ENCODE measurements at regions not wholly inside any gene's neighbourhood (a gene's known extent, or its start where the extent isn't known, plus 50 kb on each side); places are given as distances from the start of the nearest gene placed in this dataset.
"Not testable (repeated sequence)": the region's sequence is repeated elsewhere in the genome, so short reads cannot be mapped to it uniquely, and the experiment has no call there.

DNA sequence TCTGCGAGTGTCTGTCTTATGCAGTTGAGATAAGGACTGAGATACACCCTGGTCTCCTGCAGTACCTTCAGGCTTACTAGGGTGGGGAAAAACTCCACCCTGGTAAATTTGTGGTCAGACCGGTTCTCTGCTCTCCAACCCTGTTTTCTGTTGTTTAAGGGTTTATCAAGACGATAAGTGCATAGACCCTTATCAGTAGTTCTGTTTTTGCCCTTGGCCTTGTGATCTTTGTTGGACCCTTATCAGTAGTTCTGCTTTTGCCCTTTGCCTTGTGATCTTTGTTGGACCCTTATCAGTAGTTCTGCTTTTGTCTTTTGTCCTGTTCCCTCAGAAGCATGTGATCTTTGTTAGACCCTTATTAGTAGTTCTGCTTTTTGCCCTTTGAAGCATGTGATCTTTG, 83.3 kb upstream of the MARK1 start:
- not testable (repeated sequence) for H3K4me3 ChIP-seq (ENCODE audit: low read length); H3K9ac ChIP-seq (ENCODE audit: low read depth, low read length); H3K9me3 ChIP-seq (ENCODE audit: insufficient read depth, low read depth, low read length); H3K36me3 ChIP-seq (ENCODE audit: insufficient read depth, low read depth, low read length); H3K27me3 ChIP-seq (ENCODE audit: insufficient read depth, low read length); H3K4me1 ChIP-seq (ENCODE audit: insufficient read depth, low read length); H3K27ac ChIP-seq (ENCODE audit: low read length)

DNA sequence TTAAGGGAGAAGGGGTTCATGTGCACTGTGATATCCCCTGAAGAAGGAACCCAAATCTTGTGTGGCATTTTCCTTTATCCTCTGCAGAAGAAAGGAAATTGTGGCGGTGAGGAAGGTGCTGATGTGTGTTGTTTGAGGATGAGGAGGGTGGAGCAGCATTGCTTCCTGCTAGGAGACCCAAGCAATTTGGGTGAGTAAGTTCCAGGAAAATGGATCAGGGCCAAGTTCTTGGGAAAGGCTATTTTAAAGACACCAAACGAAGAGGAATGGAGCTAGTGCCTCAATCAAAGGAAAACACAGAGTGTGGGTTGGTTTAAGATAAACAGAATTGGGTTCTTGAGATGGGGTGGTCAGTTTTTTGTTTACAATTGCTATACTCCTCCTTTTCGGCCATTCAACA, 86.7 kb upstream of the MARK1 start:
- no peaks in the 10 kb centered on the region for H3K36me3 ChIP-seq (ENCODE audit: insufficient read depth, low read depth, low read length)

DNA sequence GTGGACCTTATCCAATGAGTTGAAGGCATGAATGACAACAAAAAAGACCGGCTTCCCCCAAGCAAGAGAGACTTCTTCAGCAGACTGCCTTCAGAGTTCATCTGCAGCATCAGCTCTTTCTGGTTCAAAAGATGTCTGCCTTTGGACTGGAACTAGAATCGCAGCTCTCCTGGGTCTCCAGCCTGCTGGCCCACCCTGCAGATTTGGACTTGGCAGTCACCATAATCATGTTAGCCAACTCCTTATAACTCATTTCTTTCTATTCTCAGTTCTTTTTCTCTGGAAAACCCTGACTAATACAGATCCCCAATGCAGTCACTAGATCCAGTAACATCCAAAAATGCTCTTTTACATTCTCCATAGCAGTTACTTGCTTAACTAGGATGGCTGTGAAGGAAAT, 89.2 kb upstream of the MARK1 start:
- no peaks in the 10 kb centered on the region for H3K27me3 ChIP-seq (ENCODE audit: insufficient read depth, low read length)
- H3K4me3 ChIP-seq (ENCODE audit: low read length), result no peak overlapping the region
- H3K9ac ChIP-seq (ENCODE audit: low read depth, low read length), result no peak overlapping the region
- H3K4me1 ChIP-seq (ENCODE audit: insufficient read depth, low read length), result no peaks in the 10 kb centered on the region
- no peak overlapping the region for H3K27ac ChIP-seq (ENCODE audit: low read length)
- H3K36me3 ChIP-seq (ENCODE audit: insufficient read depth, low read depth, low read length), result no peaks in the 10 kb centered on the region
- H3K9me3 ChIP-seq (ENCODE audit: insufficient read depth, low read depth, low read length), result no peaks in the 10 kb centered on the region

More for the DNA sequence above, 86.7 kb upstream of the MARK1 start:
- no peaks in the 10 kb centered on the region for H3K27me3 ChIP-seq (ENCODE audit: insufficient read depth, low read length)
- H3K9ac ChIP-seq (ENCODE audit: low read depth, low read length), result no peak overlapping the region
- H3K27ac ChIP-seq (ENCODE audit: low read length), result no peak overlapping the region
- no peaks in the 10 kb centered on the region for H3K4me1 ChIP-seq (ENCODE audit: insufficient read depth, low read length)
- no peaks in the 10 kb centered on the region for H3K9me3 ChIP-seq (ENCODE audit: insufficient read depth, low read depth, low read length)
- H3K4me3 ChIP-seq (ENCODE audit: low read length), result no peak overlapping the region

DNA sequence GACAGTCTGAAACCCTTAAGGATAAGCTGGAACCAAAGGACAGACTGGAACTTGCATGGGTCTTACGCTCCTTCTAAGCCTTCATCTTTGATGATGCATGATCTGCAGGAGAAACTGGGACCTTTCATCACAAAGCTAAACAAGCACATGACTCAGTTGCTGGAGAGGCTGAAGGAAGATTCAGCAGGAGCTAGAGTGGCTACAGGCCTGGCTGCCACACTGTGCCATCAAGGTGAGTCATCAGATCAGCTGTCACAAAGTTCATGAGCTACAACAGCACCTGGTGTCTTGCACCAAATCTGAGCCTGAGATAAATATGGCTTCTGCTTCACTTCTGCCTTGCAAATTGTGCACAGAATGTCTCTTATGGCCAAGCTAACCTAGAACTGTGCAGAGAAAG, 95.5 kb upstream of the MARK1 start:
- H3K36me3 ChIP-seq (ENCODE audit: insufficient read depth, low read depth, low read length), result no peaks in the 10 kb centered on the region
- H3K27me3 ChIP-seq (ENCODE audit: insufficient read depth, low read length), result no peaks in the 10 kb centered on the region
- no peaks in the 10 kb centered on the region for H3K9me3 ChIP-seq (ENCODE audit: insufficient read depth, low read depth, low read length)
- no peak overlapping the region for H3K9ac ChIP-seq (ENCODE audit: low read depth, low read length)
- H3K4me1 ChIP-seq (ENCODE audit: insufficient read depth, low read length), result 0 out of 2 replicates have a peak, but pooled peaks cover 3% of the 10 kb centered on the region
- H3K4me3 ChIP-seq (ENCODE audit: low read length), result no peak overlapping the region
- no peak overlapping the region for H3K27ac ChIP-seq (ENCODE audit: low read length)

DNA sequence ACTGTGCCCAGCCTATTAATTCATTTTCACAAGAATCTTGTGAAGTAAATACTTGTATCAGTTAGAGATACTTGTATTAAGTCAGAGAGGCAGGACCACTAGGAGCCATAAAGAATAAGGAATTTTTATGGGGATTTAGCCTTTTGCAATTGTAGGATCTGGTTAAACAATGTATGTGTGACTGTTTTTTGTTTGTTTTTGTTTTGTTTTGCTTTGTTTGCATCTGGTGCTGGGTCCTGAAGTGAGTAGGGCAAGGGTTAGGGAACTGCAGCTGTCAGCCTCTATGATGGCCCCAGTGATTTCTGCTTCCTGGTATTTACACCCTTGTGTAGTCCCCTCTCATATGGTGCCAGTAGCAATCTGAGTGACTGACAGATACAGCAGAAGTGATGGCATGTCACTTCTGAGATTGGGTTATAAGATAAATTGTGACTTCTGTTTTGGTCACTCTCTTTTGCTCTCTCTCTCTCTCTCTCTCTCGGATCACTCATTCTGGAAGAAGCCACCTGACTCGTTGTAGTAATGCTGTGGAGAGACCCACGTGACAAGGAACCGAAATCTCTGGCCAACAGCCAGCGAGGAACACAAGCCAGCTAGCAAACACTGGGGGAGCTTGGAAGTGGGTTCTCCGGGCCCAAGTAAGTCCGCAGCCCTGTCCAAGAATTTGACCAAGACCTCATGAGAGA, 96.2 kb upstream of the MARK1 start:
- H3K4me1 ChIP-seq (ENCODE audit: insufficient read depth, low read length), result 0 out of 2 replicates have a peak, but pooled peaks cover 3% of the 10 kb centered on the region
- H3K36me3 ChIP-seq (ENCODE audit: insufficient read depth, low read depth, low read length), result no peaks in the 10 kb centered on the region
- no peak overlapping the region for H3K4me3 ChIP-seq (ENCODE audit: low read length)
- H3K27ac ChIP-seq (ENCODE audit: low read length), result no peak overlapping the region
- H3K9ac ChIP-seq (ENCODE audit: low read depth, low read length), result no peak overlapping the region
- no peaks in the 10 kb centered on the region for H3K9me3 ChIP-seq (ENCODE audit: insufficient read depth, low read depth, low read length)
- H3K27me3 ChIP-seq (ENCODE audit: insufficient read depth, low read length), result no peaks in the 10 kb centered on the region

DNA sequence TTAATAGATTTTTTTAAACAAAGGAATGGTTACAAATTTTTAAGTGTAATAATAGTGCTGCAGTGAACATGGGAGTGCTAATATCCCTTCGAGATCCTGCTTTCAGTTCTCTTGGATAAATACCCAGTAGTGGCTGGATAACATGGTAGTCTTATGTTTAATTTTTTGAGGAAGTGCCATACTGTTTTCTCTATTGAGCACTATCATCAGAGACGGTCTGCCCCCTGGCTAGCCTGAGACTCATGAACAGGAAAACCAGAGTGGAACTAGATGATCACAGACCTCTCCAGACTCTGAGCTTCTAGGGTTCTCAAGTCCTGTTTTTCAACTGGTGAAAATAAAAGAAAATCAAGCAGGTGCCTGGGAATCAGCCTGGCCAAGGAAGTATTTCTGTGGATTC, 97.3 kb upstream of the MARK1 start:
- Histone ChIP-seq H3K9ac (ENCODE audit: low read depth, low read length) (no peak overlapping the region), H3K4me3 (ENCODE audit: low read length) (no peak overlapping the region), H3K36me3 (ENCODE audit: insufficient read depth, low read depth, low read length) (no peaks in the 10 kb centered on the region), H3K4me1 (ENCODE audit: insufficient read depth, low read length) (0 out of 2 replicates have a peak, but pooled peaks cover 3% of the 10 kb centered on the region), H3K9me3 (ENCODE audit: insufficient read depth, low read depth, low read length) (no peaks in the 10 kb centered on the region), H3K27me3 (ENCODE audit: insufficient read depth, low read length) (no peaks in the 10 kb centered on the region), H3K27ac (ENCODE audit: low read length) (no peak overlapping the region)

DNA sequence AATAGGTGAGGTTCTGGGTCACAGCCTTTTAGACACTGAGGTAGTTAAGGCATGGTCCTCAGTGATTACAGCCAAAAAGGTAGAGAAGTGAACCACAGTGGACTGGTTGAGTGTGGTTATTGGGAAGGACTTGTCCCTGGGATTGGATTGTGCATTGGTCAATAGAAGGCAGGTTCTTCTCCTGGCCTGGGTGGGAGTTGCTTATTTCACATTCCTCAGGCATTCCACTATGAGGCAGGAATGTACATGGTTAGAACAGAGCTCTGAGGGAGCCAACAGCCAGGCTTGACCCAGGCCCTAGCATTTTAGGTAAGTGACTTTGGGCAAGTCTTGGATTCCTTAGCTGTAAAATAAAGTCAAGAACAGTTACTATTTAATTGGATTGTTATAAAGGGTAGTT, 97.9 kb upstream of the MARK1 start:
- H3K27ac ChIP-seq (ENCODE audit: low read length), result no peak overlapping the region
- no peaks in the 10 kb centered on the region for H3K36me3 ChIP-seq (ENCODE audit: insufficient read depth, low read depth, low read length)
- 0 out of 2 replicates have a peak, but pooled peaks cover 3% of the 10 kb centered on the region for H3K4me1 ChIP-seq (ENCODE audit: insufficient read depth, low read length)
- no peaks in the 10 kb centered on the region for H3K27me3 ChIP-seq (ENCODE audit: insufficient read depth, low read length)
- no peaks in the 10 kb centered on the region for H3K9me3 ChIP-seq (ENCODE audit: insufficient read depth, low read depth, low read length)
- no peak overlapping the region for H3K4me3 ChIP-seq (ENCODE audit: low read length)
- no peak overlapping the region for H3K9ac ChIP-seq (ENCODE audit: low read depth, low read length)

DNA sequence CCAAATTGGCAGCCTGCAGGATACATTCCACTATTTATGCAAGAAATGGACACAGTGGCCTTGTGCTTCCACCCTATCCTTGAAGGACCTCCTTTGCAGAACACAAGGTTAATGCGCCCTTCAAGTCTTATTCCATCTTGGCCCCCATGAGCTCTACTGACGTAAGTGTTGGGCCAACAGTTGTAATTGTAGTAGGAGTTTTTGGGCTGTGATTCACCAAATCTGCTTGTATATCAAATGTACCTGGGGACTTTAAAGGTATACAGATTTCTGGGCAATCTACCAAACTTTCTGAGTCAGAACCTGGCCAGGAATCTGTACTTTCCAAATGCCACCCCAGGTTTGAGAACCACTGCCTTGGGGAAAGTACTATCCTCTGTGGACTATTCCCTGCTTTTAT, 100.9 kb upstream of the MARK1 start:
- no peaks in the 10 kb centered on the region for H3K9me3 ChIP-seq (ENCODE audit: insufficient read depth, low read depth, low read length)
- no peak overlapping the region for H3K27ac ChIP-seq (ENCODE audit: low read length)
- 0 out of 2 replicates have a peak, but pooled peaks cover 3% of the 10 kb centered on the region for H3K4me1 ChIP-seq (ENCODE audit: insufficient read depth, low read length)
- no peak overlapping the region for H3K4me3 ChIP-seq (ENCODE audit: low read length)
- no peaks in the 10 kb centered on the region for H3K27me3 ChIP-seq (ENCODE audit: insufficient read depth, low read length)
- no peak overlapping the region for H3K9ac ChIP-seq (ENCODE audit: low read depth, low read length)
- no peaks in the 10 kb centered on the region for H3K36me3 ChIP-seq (ENCODE audit: insufficient read depth, low read depth, low read length)

DNA sequence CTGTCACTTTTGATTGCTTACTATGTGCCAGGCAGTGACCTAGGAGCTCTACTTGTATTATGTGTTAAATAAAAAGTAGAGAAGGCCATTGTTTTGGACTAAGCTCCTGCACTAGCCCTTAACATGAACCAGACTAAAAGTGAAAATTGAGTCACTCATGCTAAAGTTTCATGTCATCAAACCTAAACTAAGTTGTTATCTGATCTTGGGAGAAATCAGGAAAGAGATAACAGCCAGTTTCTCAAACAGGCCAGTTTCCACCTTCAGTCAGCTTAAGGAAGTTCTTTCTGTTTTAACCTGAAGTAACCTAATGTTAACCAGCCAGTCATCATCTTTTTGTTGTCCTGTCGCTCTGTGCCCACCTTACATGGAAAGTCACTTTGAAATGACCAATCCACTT, 102.1 kb upstream of the MARK1 start:
- Histone ChIP-seq H3K27me3 (ENCODE audit: insufficient read depth, low read length) (no peaks in the 10 kb centered on the region), H3K4me3 (ENCODE audit: low read length) (no peak overlapping the region), H3K27ac (ENCODE audit: low read length) (no peak overlapping the region), H3K36me3 (ENCODE audit: insufficient read depth, low read depth, low read length) (no peaks in the 10 kb centered on the region), H3K9ac (ENCODE audit: low read depth, low read length) (no peak overlapping the region), H3K9me3 (ENCODE audit: insufficient read depth, low read depth, low read length) (no peaks in the 10 kb centered on the region), H3K4me1 (ENCODE audit: insufficient read depth, low read length) (0 out of 2 replicates have a peak, but pooled peaks cover 3% of the 10 kb centered on the region)

DNA sequence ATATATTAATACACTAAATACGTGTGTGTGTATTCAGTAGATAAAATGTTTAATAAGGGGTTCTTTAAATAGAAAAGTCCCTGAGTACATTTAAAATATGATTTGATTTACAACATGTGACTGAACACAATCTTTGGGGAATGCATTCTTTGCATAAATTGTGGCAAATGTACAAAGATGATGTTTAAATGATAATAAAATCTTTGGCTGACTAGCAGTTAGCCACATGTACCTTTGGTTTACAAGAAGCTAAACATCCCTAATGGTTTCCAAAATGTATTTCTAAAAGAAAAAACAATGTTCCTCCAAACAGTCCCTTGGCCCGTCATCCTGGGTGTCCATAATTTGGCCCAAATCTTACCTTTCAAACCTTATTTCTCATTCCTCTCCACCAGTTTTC, 106.4 kb upstream of the MARK1 start:
- Histone ChIP-seq H3K27ac (ENCODE audit: low read length) (no peak overlapping the region), H3K9ac (ENCODE audit: low read depth, low read length) (no peak overlapping the region), H3K36me3 (ENCODE audit: insufficient read depth, low read depth, low read length) (no peaks in the 10 kb centered on the region), H3K4me1 (ENCODE audit: insufficient read depth, low read length) (no peaks in the 10 kb centered on the region), H3K27me3 (ENCODE audit: insufficient read depth, low read length) (no peaks in the 10 kb centered on the region), H3K9me3 (ENCODE audit: insufficient read depth, low read depth, low read length) (no peaks in the 10 kb centered on the region), H3K4me3 (ENCODE audit: low read length) (no peak overlapping the region)

DNA sequence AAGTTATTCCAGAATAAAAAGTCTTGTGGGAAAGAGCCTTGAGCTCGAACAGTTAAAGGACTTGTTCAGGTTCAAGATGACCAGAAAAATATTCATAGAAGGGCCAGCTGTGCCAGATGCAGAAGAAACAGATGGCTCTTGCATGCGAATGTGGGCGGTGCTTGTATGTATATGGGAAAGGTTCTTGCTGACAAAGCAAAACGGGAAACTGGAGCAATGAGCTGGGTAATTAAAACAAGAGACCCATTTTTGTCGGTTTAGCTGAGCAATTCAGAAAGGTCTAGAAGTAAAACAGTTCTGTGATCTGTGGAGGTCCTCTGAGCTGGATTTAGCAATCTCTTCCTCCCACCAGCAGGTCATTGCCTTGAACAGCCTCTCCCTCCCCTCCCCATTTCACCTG, 107.2 kb upstream of the MARK1 start:
- no peak overlapping the region for H3K27ac ChIP-seq (ENCODE audit: low read length)
- H3K4me3 ChIP-seq (ENCODE audit: low read length), result no peak overlapping the region
- no peaks in the 10 kb centered on the region for H3K27me3 ChIP-seq (ENCODE audit: insufficient read depth, low read length)
- H3K9me3 ChIP-seq (ENCODE audit: insufficient read depth, low read depth, low read length), result no peaks in the 10 kb centered on the region
- H3K9ac ChIP-seq (ENCODE audit: low read depth, low read length), result no peak overlapping the region
- H3K4me1 ChIP-seq (ENCODE audit: insufficient read depth, low read length), result 0 out of 2 replicates have a peak, but pooled peaks cover 3% of the 10 kb centered on the region
- no peaks in the 10 kb centered on the region for H3K36me3 ChIP-seq (ENCODE audit: insufficient read depth, low read depth, low read length)

DNA sequence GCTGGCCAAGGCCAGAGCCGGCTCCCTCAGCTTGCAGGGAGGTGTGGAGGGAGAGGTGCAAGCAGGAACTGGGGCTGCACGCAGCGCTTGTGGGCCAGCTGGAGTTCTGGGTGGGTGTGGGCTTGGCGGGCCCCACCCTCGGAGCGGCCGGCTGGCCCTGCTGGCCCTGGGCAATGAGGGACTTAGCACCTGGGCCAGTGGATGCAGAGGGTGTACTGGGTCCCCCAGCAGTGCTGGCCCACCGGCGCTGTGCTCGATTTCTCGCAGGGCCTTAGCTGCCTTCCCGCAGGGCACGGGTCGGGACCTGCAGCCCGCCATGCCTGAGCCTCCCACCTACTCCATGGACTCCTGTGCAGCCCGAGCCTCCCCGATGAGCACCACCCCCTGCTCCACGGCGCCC, 115.6 kb upstream of the MARK1 start:
- not testable (repeated sequence) for H3K4me3 ChIP-seq (ENCODE audit: low read length)

More for the DNA sequence above, 115.6 kb upstream of the MARK1 start:
- not testable (repeated sequence) for H3K27ac ChIP-seq (ENCODE audit: low read length); H3K27me3 ChIP-seq (ENCODE audit: insufficient read depth, low read length); H3K36me3 ChIP-seq (ENCODE audit: insufficient read depth, low read depth, low read length); H3K9ac ChIP-seq (ENCODE audit: low read depth, low read length); H3K9me3 ChIP-seq (ENCODE audit: insufficient read depth, low read depth, low read length)
- H3K4me1 ChIP-seq (ENCODE audit: insufficient read depth, low read length), result peaks cover 25% of the 10 kb centered on the region

All from iPS-20b (cell line).